ENCODE measurements at regions not wholly inside any gene's neighbourhood (a gene's known extent, or its start where the extent isn't known, plus 50 kb on each side); places are given as distances from the start of the nearest gene placed in this dataset.
"Not testable (repeated sequence)": the region's sequence is repeated elsewhere in the genome, so short reads cannot be mapped to it uniquely, and the experiment has no call there.

DNA sequence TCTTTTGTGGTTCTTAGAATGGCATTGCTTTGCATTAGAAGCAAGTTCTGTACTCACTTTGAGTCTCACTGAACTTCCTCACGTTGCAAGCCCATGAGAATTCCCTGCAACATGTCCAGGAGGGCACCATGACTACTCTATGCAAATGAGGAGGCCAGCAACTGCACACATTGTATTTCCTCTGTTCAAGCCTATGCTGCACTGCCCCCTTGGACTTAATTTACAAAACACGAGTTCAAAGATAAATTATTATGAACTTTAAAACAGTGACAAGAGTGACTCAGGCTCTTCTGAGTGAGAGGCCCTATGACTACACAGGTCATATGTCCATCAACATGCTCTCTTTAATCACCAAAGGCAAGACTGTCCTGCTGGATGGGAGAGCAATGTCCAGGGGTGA is 484.2 kb upstream of the ATP11B start:
- Histone ChIP-seq H3K4me3 (ENCODE audit: extremely low read depth, insufficient read depth, low read length, poor library complexity, severe bottlenecking) (no peak overlapping the region), H3K27ac (ENCODE audit: low read depth, low read length, severe bottlenecking) (no peak overlapping the region), H3K4me1 (ENCODE audit: control insufficient read depth, insufficient read depth, low read length, poor library complexity, severe bottlenecking) (no peaks in the 10 kb centered on the region), H3K36me3 (ENCODE audit: control insufficient read depth, insufficient read depth, low read length) (no peaks in the 10 kb centered on the region), H3K9me3 (ENCODE audit: control insufficient read depth, low read length) (no peaks in the 10 kb centered on the region)
- WGBS, 2 experiments (ENCODE audit: insufficient coverage in 2 of 2) = 71 to 100% methylated on average over 1 of the region's 2 CpGs

DNA sequence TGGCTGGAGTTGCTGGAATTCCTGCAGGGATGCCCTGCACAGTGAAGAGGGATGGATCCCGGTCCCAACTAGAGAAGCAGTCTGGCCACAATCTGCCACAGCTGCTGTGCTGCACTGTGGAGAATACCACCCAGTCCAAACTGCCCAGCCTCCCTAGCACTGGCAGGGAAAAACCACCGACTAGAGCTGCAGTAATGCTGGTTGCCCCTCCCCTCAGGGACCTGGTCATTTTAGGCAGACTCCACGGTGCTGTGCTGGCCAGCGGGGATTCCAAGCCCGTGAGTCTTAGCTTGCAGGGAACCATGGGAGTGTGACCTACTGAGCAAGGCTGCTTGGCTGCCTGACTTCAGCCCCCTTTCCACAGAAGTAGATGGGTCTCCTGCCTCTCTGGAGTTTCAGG is 478.0 kb upstream of the ATP11B start:
- no peaks in the 10 kb centered on the region for H3K36me3 ChIP-seq (ENCODE audit: control insufficient read depth, insufficient read depth, low read length)
- peaks cover 9% of the 10 kb centered on the region for H3K9me3 ChIP-seq (ENCODE audit: control insufficient read depth, low read length)
- H3K4me1 ChIP-seq (ENCODE audit: control insufficient read depth, insufficient read depth, low read length, poor library complexity, severe bottlenecking) = no peaks in the 10 kb centered on the region
- WGBS, 2 experiments (ENCODE audit: insufficient coverage in 2 of 2) = 83% methylated on average over 4 to 5 of the region's 5 CpGs
- no peak overlapping the region for H3K4me3 ChIP-seq (ENCODE audit: extremely low read depth, insufficient read depth, low read length, poor library complexity, severe bottlenecking)
- H3K27ac ChIP-seq (ENCODE audit: low read depth, low read length, severe bottlenecking) = no peak overlapping the region

DNA sequence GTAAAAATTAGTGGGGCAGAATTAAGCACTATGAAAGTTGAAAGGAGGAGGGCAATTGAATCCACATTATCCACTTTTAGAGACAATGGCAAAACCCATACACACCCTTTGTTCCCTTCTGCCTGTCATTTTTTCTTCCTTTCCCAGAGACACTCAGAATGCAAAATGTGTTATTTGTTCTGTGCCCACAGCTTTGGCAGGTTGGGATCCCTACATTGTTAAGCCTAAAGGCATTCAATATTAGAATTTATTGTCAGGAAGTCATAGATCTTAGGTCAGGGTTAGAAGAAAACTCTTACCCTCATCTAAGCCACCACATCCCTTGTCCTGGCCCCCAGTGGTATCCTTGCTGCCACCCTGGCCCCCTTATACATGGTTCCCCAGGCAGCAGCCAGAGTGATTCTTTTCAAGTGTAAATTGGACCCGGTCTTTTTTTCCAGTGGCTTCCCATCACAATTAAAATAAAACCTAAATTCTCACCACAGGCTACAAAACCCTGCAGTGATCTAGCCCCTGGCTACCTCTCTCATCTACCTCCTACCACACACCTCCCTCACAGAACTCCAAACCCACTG is 470.1 kb upstream of the ATP11B start:
- Histone ChIP-seq H3K36me3 (ENCODE audit: control insufficient read depth, insufficient read depth, low read length) (no peaks in the 10 kb centered on the region), H3K27ac (ENCODE audit: low read depth, low read length, severe bottlenecking) (no peak overlapping the region), H3K4me1 (ENCODE audit: control insufficient read depth, insufficient read depth, low read length, poor library complexity, severe bottlenecking) (no peaks in the 10 kb centered on the region), H3K4me3 (ENCODE audit: extremely low read depth, insufficient read depth, low read length, poor library complexity, severe bottlenecking) (no peak overlapping the region), H3K9me3 (ENCODE audit: control insufficient read depth, low read length) (peaks cover 9% of the 10 kb centered on the region)
- WGBS, 2 experiments (ENCODE audit: insufficient coverage in 2 of 2) = 0 to 14% methylated on average over 1 of the region's 1 CpG

DNA sequence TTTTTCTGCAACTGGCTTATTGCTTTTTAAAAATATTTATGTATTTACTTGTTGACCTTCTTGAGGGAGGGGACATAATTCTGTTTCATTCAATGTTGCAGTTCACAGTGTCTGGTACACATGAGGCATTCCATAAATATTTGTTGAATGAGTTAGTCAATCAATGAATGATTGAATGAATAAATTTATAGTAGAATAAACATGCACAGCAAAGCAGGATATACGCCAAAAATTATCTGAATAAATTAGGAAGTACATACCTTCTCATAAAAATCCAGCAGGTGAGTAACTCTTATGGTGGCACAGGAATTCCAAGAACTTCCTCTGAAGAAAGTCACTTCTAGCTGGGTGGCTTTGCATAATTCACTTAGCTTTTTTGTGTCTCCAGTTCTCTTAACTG is 469.4 kb upstream of the ATP11B start:
- H3K9me3 ChIP-seq (ENCODE audit: control insufficient read depth, low read length) = peaks cover 5% of the 10 kb centered on the region
- no peak overlapping the region for H3K4me3 ChIP-seq (ENCODE audit: extremely low read depth, insufficient read depth, low read length, poor library complexity, severe bottlenecking)
- no peaks in the 10 kb centered on the region for H3K36me3 ChIP-seq (ENCODE audit: control insufficient read depth, insufficient read depth, low read length)
- WGBS, 2 experiments (ENCODE audit: insufficient coverage in 2 of 2) = no CpG with 5 or more reads among the region's 1 CpG
- no peak overlapping the region for H3K27ac ChIP-seq (ENCODE audit: low read depth, low read length, severe bottlenecking)
- H3K4me1 ChIP-seq (ENCODE audit: control insufficient read depth, insufficient read depth, low read length, poor library complexity, severe bottlenecking) = no peaks in the 10 kb centered on the region

DNA sequence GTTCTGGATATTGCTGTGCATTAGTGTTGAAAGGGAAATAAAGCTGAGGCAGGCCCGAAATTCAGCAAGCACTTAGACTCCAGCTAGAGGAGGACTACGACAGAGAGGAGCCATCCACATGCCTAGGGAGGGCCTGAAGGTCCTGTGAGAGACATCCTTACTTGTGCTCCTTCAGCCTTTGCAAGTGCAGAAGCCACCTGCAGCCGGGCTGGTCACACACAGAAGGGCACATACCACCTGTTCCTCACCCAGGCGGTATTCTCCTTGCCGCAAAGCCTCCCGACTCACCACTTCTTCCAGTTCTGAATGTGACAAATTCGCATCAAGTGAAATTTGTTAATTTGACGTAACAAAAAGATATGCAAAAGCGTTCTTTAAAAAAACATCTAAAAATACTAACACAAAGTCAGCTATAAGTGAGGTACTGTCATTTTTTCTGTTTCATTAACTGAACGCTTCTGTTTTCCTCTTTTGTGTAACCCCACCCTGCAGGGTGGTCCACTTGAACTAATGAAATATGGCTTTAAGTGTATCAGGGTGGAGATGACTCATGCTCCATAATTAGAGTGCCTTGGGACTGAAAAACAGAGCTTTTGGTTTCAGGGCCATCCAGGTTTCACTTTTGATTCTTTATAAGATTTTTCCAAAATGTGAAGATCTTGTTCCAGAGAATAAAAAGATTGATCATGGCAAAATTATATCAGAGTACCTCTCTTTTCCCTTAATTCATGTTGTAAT is 467.9 kb upstream of the ATP11B start:
- WGBS, 2 experiments (ENCODE audit: insufficient coverage in 2 of 2) = 81 to 82% methylated on average over 7 to 8 of the region's 10 CpGs
- H3K36me3 ChIP-seq (ENCODE audit: control insufficient read depth, insufficient read depth, low read length) = no peaks in the 10 kb centered on the region
- H3K9me3 ChIP-seq (ENCODE audit: control insufficient read depth, low read length) = no peaks in the 10 kb centered on the region
- H3K4me1 ChIP-seq (ENCODE audit: control insufficient read depth, insufficient read depth, low read length, poor library complexity, severe bottlenecking) = no peaks in the 10 kb centered on the region
- no peak overlapping the region for H3K27ac ChIP-seq (ENCODE audit: low read depth, low read length, severe bottlenecking)
- no peak overlapping the region for H3K4me3 ChIP-seq (ENCODE audit: extremely low read depth, insufficient read depth, low read length, poor library complexity, severe bottlenecking)

DNA sequence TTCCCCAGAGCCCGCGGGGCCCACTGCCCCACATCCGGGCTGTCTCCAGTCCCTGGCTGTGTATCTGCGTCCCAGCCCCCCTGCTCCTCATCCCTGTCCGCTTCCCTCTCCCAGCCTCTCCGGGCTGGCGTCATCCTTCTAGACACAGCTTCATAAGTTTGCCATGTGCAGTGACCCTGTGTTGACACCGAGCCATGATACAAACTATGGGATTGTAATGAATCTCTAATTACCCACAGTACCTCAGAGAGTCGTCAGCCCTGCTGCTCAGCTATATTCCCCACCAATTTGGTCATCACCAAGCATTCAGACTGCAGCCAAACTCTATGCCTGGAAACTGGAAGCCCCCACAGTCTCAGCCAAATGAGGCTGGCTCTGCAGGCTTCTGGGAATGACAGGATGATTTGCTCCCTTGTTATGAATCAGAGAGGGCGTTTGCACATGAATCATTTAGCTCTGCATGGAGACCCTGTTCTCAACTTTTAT is 466.1 kb upstream of the ATP11B start:
- 65 to 69% methylated on average over 6 to 9 of the region's 10 CpGs for WGBS, 2 experiments (ENCODE audit: insufficient coverage in 2 of 2)
- Histone ChIP-seq H3K4me3 (ENCODE audit: extremely low read depth, insufficient read depth, low read length, poor library complexity, severe bottlenecking) (no peak overlapping the region), H3K27ac (ENCODE audit: low read depth, low read length, severe bottlenecking) (no peak overlapping the region), H3K36me3 (ENCODE audit: control insufficient read depth, insufficient read depth, low read length) (no peaks in the 10 kb centered on the region), H3K4me1 (ENCODE audit: control insufficient read depth, insufficient read depth, low read length, poor library complexity, severe bottlenecking) (no peaks in the 10 kb centered on the region), H3K9me3 (ENCODE audit: control insufficient read depth, low read length) (no peaks in the 10 kb centered on the region)

DNA sequence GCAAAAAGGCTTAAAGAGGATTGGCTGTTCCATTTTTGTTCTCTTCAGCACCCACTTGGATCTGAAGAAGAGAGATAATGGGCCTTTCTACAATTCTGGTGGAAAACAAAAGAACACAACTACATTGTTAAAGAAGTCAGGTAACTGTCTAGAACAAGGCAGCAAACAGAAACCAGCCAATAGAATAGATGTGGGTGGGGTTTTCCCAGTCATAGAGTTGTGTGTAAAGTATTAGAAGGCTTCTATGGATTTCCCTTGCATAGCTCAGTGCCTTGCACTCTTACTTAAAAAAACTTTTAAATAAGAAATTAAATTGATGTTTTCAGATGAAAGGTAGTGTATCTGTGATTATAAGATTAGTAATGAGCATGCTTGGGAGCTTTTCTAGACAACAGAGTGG is 462.7 kb upstream of the ATP11B start:
- H3K27ac ChIP-seq (ENCODE audit: low read depth, low read length, severe bottlenecking) = no peak overlapping the region
- H3K9me3 ChIP-seq (ENCODE audit: control insufficient read depth, low read length) = no peaks in the 10 kb centered on the region
- no peaks in the 10 kb centered on the region for H3K4me1 ChIP-seq (ENCODE audit: control insufficient read depth, insufficient read depth, low read length, poor library complexity, severe bottlenecking)
- H3K4me3 ChIP-seq (ENCODE audit: extremely low read depth, insufficient read depth, low read length, poor library complexity, severe bottlenecking) = no peak overlapping the region
- H3K36me3 ChIP-seq (ENCODE audit: control insufficient read depth, insufficient read depth, low read length) = no peaks in the 10 kb centered on the region

DNA sequence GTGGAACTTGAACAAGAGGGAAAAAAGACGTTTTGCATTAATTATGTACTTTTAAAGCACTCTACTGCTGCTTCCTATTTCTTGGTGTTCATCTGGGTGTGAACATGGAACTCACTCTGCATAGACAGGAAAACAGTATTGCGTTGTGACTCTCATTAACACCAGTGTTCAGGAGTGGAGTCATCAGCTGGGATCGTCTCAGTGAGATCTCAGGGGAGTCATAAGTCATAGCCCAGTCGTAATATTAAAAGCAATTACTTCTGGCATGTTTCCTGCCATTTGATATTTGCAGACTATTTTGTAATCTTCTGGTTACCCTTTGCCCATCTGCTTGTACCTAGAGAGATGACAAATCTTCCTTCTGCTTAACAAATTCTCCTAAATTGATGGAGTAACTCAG is 462.0 kb upstream of the ATP11B start:
- WGBS, 2 experiments (ENCODE audit: insufficient coverage in 2 of 2) = 88 to 92% methylated on average over 3 of the region's 4 CpGs

DNA sequence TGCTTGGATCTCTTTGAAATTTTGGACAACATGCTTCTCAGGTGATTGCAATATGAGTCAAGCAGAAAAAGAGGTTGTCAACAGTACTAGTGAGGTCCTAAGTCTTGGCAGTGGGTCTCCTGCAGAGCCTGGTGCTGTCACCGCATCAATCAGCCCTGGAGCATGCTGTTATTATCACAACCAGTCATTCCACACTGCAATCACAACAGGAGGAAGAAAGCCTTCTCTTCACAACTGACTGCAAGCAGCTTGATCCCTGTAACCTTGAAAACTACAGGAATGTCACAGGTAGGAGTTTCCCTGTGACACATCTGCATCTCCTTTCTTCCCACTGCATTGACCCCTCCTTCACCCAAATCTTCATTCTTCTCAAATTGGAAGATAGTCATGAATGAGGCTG is 451.1 kb upstream of the ATP11B start:
- Histone ChIP-seq H3K36me3 (ENCODE audit: control insufficient read depth, insufficient read depth, low read length) (no peaks in the 10 kb centered on the region), H3K27ac (ENCODE audit: low read depth, low read length, severe bottlenecking) (no peak overlapping the region), H3K4me1 (ENCODE audit: control insufficient read depth, insufficient read depth, low read length, poor library complexity, severe bottlenecking) (no peaks in the 10 kb centered on the region), H3K9me3 (ENCODE audit: control insufficient read depth, low read length) (no peaks in the 10 kb centered on the region), H3K4me3 (ENCODE audit: extremely low read depth, insufficient read depth, low read length, poor library complexity, severe bottlenecking) (no peak overlapping the region)
- WGBS, 2 experiments (ENCODE audit: insufficient coverage in 2 of 2) = 57 to 86% methylated on average over 1 of the region's 1 CpG

More for the DNA sequence above, 462.0 kb upstream of the ATP11B start:
- Histone ChIP-seq H3K27ac (ENCODE audit: low read depth, low read length, severe bottlenecking) (no peak overlapping the region), H3K4me1 (ENCODE audit: control insufficient read depth, insufficient read depth, low read length, poor library complexity, severe bottlenecking) (no peaks in the 10 kb centered on the region), H3K9me3 (ENCODE audit: control insufficient read depth, low read length) (no peaks in the 10 kb centered on the region), H3K36me3 (ENCODE audit: control insufficient read depth, insufficient read depth, low read length) (no peaks in the 10 kb centered on the region), H3K4me3 (ENCODE audit: extremely low read depth, insufficient read depth, low read length, poor library complexity, severe bottlenecking) (no peak overlapping the region)

DNA sequence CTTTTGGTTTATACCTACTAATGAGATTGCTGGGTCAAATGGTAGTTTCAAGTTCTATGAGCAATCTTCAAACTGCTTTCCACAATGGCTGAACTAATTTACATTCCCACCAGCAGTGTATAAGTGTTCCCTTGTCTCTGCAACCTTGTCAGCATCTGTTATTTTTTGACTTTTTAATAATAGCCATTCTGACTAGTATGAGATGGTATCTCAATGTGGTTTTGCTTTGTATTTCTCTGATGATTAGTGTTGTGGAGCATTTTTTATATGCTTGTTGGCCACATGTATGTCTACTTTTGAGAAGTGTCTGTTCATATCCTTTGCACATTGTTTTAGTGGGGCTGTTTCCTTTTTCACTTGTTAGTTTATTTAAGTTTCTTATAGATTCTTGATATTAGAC is 449.3 kb upstream of the ATP11B start:
- not testable (repeated sequence) for H3K36me3 ChIP-seq (ENCODE audit: control insufficient read depth, insufficient read depth, low read length); H3K9me3 ChIP-seq (ENCODE audit: control insufficient read depth, low read length); H3K4me3 ChIP-seq (ENCODE audit: extremely low read depth, insufficient read depth, low read length, poor library complexity, severe bottlenecking); H3K4me1 ChIP-seq (ENCODE audit: control insufficient read depth, insufficient read depth, low read length, poor library complexity, severe bottlenecking); H3K27ac ChIP-seq (ENCODE audit: low read depth, low read length, severe bottlenecking)

DNA sequence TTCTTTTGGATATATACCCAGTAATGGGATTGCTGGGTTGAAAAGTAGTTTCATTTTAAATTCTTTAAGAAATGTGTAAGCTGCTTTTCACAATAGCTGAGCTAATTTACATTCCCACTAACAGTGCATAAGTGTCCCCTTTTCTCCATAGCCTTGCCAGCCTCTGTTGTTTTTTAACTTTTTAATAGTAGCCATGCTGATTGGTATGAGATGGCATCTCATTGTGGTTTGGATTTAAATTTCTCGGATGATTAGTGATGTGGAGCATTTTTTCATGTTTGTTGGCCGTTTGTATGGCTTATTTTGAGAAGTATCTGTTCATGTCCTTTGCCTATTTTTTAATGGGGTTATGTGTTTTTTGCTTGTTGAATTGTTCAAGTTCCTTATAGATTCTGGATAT is 444.3 kb upstream of the ATP11B start:
- Histone ChIP-seq H3K27ac (ENCODE audit: low read depth, low read length, severe bottlenecking) (no peak overlapping the region), H3K4me3 (ENCODE audit: extremely low read depth, insufficient read depth, low read length, poor library complexity, severe bottlenecking) (no peak overlapping the region), H3K36me3 (ENCODE audit: control insufficient read depth, insufficient read depth, low read length) (no peaks in the 10 kb centered on the region), H3K9me3 (ENCODE audit: control insufficient read depth, low read length) (no peaks in the 10 kb centered on the region), H3K4me1 (ENCODE audit: control insufficient read depth, insufficient read depth, low read length, poor library complexity, severe bottlenecking) (no peaks in the 10 kb centered on the region)
- 30 to 46% methylated on average over 2 of the region's 2 CpGs for WGBS, 2 experiments (ENCODE audit: insufficient coverage in 2 of 2)

All from mesodermal cell (in vitro differentiated cells).